ENCODE measurements at regions not wholly inside any gene's neighbourhood (a gene's known extent, or its start where the extent isn't known, plus 50 kb on each side); places are given as distances from the start of the nearest gene placed in this dataset.

DNA sequence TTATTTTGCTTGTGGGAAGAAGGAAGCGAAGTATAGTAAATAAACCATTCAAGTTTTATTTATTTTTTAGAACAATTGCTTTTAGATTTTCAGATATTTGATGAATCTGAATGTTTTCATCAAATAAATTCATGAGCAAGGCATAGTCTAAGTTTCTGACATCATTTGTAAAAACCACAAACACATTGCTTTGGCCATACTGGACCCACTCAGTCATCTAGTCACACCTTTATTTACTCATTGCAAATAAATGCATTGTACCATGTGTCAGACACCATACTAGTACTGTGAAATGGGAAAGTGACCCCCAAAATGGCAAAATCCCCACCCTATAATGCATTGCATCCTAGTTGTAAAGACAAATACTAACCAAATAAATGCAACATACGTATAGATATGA is 449.1 kb upstream of the SMIM31 start:
- no peak overlapping the region for H3K4me3 ChIP-seq (ENCODE audit: low read depth, low read length)
- DNase-seq (ENCODE audit: low read depth) = no peak
- TF ChIP-seq CTCF (IDR thresholded peaks at IDR 0.05; ENCODE audit: low read depth, low read length) (no peak), MYC (IDR thresholded peaks at IDR 0.05; ENCODE audit: low read depth, low read length) (no peak), POLR2A (IDR thresholded peaks at IDR 0.05; ENCODE audit: extremely low read depth, insufficient read length) (no peak)
- TF ChIP-seq, protein P1, sequence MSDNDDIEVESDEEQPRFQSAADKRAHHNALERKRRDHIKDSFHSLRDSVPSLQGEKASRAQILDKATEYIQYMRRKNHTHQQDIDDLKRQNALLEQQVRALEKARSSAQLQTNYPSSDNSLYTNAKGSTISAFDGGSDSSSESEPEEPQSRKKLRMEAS (IDR thresholded peaks at IDR 0.05; ENCODE audit: low read depth, low read length) = no peak

GRCh38 chr4:164307262-164307661 is 446.7 kb upstream of the SMIM31 start:
- no peak for DNase-seq (ENCODE audit: low read depth)
- H3K4me3 ChIP-seq (ENCODE audit: low read depth, low read length) = no peak overlapping the region
- TF ChIP-seq POLR2A (IDR thresholded peaks at IDR 0.05; ENCODE audit: extremely low read depth, insufficient read length) = no peak
- no peak for TF ChIP-seq MYC (IDR thresholded peaks at IDR 0.05; ENCODE audit: low read depth, low read length)
- TF ChIP-seq, protein P1 (IDR thresholded peaks at IDR 0.05; ENCODE audit: low read depth, low read length) = no peak
- no peak for TF ChIP-seq CTCF (IDR thresholded peaks at IDR 0.05; ENCODE audit: low read depth, low read length)

DNA sequence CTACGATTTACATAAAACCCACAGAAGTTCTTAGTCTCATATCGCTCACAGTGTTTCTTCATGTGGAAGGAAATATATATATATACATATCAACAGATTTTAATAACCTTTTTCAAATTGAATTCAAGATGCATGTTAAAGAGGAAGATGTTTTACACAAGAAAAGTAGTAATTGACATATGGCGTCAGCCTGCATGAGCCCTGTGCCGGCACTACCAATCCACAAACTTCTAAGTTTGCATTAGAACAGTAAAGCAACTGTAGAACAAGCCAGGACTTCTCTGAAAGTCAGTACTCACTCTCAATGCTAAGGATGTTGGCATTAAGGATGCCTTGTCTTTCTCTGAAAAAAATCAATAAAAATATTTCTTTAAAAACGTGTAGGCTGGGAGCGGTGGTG is 441.3 kb upstream of the SMIM31 start:
- no peak for DNase-seq (ENCODE audit: low read depth)
- no peak overlapping the region for H3K4me3 ChIP-seq (ENCODE audit: low read depth, low read length)
- TF ChIP-seq MYC (IDR thresholded peaks at IDR 0.05; ENCODE audit: low read depth, low read length) (no peak), POLR2A (IDR thresholded peaks at IDR 0.05; ENCODE audit: extremely low read depth, insufficient read length) (no peak), CTCF (IDR thresholded peaks at IDR 0.05; ENCODE audit: low read depth, low read length) (no peak)
- TF ChIP-seq, protein P1 (IDR thresholded peaks at IDR 0.05; ENCODE audit: low read depth, low read length) = no peak

- TF ChIP-seq MYC (IDR thresholded peaks at IDR 0.05; ENCODE audit: low read depth, low read length) (no peak), POLR2A (IDR thresholded peaks at IDR 0.05; ENCODE audit: extremely low read depth, insufficient read length) (no peak), CTCF (IDR thresholded peaks at IDR 0.05; ENCODE audit: low read depth, low read length) (no peak)
- TF ChIP-seq, protein P1 (IDR thresholded peaks at IDR 0.05; ENCODE audit: low read depth, low read length) = no peak
- DNase-seq (ENCODE audit: low read depth) = no peak
- H3K4me3 ChIP-seq (ENCODE audit: low read depth, low read length) = no peak overlapping the region
These were observed 440.1 kb upstream of the SMIM31 start for GRCh38 chr4:164313853-164314252.

- no peak overlapping the region for H3K4me3 ChIP-seq (ENCODE audit: low read depth, low read length)
- DNase-seq (ENCODE audit: low read depth) = no peak
- no peak for TF ChIP-seq POLR2A (IDR thresholded peaks at IDR 0.05; ENCODE audit: extremely low read depth, insufficient read length)
- no peak for TF ChIP-seq CTCF (IDR thresholded peaks at IDR 0.05; ENCODE audit: low read depth, low read length)
- TF ChIP-seq, protein P1 (IDR thresholded peaks at IDR 0.05; ENCODE audit: low read depth, low read length) = no peak
- TF ChIP-seq MYC (IDR thresholded peaks at IDR 0.05; ENCODE audit: low read depth, low read length) = no peak
These were observed 435.6 kb upstream of the SMIM31 start for GRCh38 chr4:164318350-164318749.

- H3K4me3 ChIP-seq (ENCODE audit: low read depth, low read length) = no peak overlapping the region
- DNase-seq (ENCODE audit: low read depth) = no peak
- no peak for TF ChIP-seq CTCF (IDR thresholded peaks at IDR 0.05; ENCODE audit: low read depth, low read length)
- TF ChIP-seq POLR2A (IDR thresholded peaks at IDR 0.05; ENCODE audit: extremely low read depth, insufficient read length) = no peak
- TF ChIP-seq, protein P1 (IDR thresholded peaks at IDR 0.05; ENCODE audit: low read depth, low read length) = no peak
- TF ChIP-seq MYC (IDR thresholded peaks at IDR 0.05; ENCODE audit: low read depth, low read length) = no peak
These were observed 434.2 kb upstream of the SMIM31 start for GRCh38 chr4:164319688-164320087.

All from NB4 (cell line).